ENCODE measurements at regions not wholly inside any gene's neighbourhood (a gene's known extent, or its start where the extent isn't known, plus 50 kb on each side); places are given as distances from the start of the nearest gene placed in this dataset.

DNA sequence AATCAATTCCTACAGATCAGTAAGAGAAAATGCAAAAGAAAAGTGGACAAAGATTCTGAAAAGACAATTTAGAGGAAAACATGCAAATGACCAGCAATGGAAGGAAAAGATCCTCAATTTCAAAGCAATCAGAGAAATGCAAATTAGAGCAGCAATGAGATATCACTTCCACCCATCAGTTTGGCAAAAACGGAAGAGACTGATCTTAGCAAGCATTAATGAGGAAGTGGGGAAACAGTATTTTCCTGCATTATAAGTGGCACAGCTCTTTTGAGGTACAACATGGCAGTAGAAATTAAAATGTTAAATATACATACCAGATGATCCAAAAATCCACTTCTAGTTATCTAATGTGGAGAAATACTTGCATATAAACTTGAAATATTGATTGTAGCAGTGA is 69.1 kb upstream of the SLC7A1 start:
- no peak for TF ChIP-seq CTCF (IDR thresholded peaks at IDR 0.05)
- TF ChIP-seq POLR2A (IDR thresholded peaks at IDR 0.05) = no peak
- no peak for TF ChIP-seq EP300 (IDR thresholded peaks at IDR 0.05)
- TF ChIP-seq POLR2AphosphoS5 (IDR thresholded peaks at IDR 0.05) = no peak

Data from upper lobe of left lung (tissue), 4 donors.